Erythroblast (primary cell): ENCODE measurements at regions not wholly inside any gene's neighbourhood (a gene's known extent, or its start where the extent isn't known, plus 50 kb on each side); places are given as distances from the start of the nearest gene placed in this dataset.

ENCODE experiments used
- GATA1 ChIP-seq: IDR thresholded peaks from 2 replicates; pipeline ENCODE4 v1.6.1; 2011; ENCODE audit warnings: low read depth, mild to moderate bottlenecking, control low read depth, low read length, moderate library complexity
- POLR2A ChIP-seq: IDR thresholded peaks from 2 replicates; pipeline ENCODE4 v1.6.1; 2011; ENCODE audit warnings: mild to moderate bottlenecking, low read length

GRCh38 chr20:61134296-61135030, 117.6 kb upstream of the CDH4 start:
- TF ChIP-seq POLR2A (no peak), GATA1 (no peak)
